Upper lobe of left lung (tissue), 4 donors: ENCODE measurements at regions not wholly inside any gene's neighbourhood (a gene's known extent, or its start where the extent isn't known, plus 50 kb on each side); places are given as distances from the start of the nearest gene placed in this dataset.

Experiments used
- POLR2A ChIP-seq, 4 donors: fragments of 450-650 bp; IDR thresholded peaks; one replicate each; pipeline ENCODE4 v1.5.1; 2016 to 2017; ENCODE audit warnings: antibody characterized with exemption in 4 of 4, mild to moderate bottlenecking in 2 of 4
- TF ChIP-seq, protein P1 (sequence below), 6 experiments: fragments of 450-650 bp in 4 of 6; fragments of 200-600 bp in 2 of 6; sonication (generic) in 2 of 6; IDR thresholded peaks; one replicate each; pipeline ENCODE4 v1.5.1; 2016 to 2019; ENCODE audit warnings: antibody characterized with exemption in 6 of 6

DNA sequence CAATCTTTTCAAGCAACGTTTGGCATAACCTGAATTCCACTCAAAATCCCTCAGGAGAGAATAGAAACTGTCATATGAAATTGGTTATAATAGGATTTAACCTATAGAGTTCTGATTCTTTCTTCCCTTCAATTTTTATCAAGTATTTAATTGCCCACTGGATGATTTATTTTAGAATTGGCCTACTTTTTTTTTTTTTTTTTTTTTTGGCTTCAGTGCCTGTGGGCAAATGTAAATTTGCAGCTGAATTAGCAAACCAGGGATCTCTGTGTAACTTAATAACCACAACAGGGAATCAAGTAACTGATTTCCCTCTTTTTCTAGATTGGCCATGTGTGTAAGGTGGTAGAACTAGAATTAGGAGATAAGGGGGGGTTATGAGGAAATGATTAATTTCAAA, 157.0 kb downstream of the SOX4 start:
- TF ChIP-seq POLR2A (IDR thresholded peaks at IDR 0.05), result no peak
- TF ChIP-seq, protein P1, sequence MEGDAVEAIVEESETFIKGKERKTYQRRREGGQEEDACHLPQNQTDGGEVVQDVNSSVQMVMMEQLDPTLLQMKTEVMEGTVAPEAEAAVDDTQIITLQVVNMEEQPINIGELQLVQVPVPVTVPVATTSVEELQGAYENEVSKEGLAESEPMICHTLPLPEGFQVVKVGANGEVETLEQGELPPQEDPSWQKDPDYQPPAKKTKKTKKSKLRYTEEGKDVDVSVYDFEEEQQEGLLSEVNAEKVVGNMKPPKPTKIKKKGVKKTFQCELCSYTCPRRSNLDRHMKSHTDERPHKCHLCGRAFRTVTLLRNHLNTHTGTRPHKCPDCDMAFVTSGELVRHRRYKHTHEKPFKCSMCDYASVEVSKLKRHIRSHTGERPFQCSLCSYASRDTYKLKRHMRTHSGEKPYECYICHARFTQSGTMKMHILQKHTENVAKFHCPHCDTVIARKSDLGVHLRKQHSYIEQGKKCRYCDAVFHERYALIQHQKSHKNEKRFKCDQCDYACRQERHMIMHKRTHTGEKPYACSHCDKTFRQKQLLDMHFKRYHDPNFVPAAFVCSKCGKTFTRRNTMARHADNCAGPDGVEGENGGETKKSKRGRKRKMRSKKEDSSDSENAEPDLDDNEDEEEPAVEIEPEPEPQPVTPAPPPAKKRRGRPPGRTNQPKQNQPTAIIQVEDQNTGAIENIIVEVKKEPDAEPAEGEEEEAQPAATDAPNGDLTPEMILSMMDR (IDR thresholded peaks at IDR 0.05), result no peak
